ENCODE measurements at regions not wholly inside any gene's neighbourhood (a gene's known extent, or its start where the extent isn't known, plus 50 kb on each side); places are given as distances from the start of the nearest gene placed in this dataset.
"Not testable (repeated sequence)": the region's sequence is repeated elsewhere in the genome, so short reads cannot be mapped to it uniquely, and the experiment has no call there.

DNA sequence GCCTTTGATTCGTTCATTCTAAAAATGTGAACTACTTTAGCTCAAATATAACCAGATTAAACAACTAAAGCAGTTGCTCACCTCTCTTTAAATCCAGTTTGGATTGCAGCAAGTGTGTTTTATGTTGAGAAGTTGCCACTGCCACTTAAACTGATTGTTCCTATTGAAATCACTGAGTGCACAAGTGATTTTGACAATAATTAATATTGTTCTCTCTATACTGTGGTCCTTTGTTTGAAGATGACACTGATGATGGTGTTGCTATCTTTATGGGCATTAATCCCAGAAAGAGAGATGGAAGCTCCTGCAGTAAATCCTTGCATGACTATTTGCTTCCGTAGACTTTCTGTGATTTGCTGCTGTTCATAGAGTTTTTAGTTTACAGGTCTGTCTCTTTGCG lies 251.4 kb upstream of the ZEB2 start:
- no peak for DNase-seq
- no peak overlapping the region for H3K27ac ChIP-seq
- H3K9me3 ChIP-seq (ENCODE audit: severe bottlenecking): no peaks in the 10 kb centered on the region
- TF ChIP-seq, protein P1, sequence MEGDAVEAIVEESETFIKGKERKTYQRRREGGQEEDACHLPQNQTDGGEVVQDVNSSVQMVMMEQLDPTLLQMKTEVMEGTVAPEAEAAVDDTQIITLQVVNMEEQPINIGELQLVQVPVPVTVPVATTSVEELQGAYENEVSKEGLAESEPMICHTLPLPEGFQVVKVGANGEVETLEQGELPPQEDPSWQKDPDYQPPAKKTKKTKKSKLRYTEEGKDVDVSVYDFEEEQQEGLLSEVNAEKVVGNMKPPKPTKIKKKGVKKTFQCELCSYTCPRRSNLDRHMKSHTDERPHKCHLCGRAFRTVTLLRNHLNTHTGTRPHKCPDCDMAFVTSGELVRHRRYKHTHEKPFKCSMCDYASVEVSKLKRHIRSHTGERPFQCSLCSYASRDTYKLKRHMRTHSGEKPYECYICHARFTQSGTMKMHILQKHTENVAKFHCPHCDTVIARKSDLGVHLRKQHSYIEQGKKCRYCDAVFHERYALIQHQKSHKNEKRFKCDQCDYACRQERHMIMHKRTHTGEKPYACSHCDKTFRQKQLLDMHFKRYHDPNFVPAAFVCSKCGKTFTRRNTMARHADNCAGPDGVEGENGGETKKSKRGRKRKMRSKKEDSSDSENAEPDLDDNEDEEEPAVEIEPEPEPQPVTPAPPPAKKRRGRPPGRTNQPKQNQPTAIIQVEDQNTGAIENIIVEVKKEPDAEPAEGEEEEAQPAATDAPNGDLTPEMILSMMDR (IDR thresholded peaks at IDR 0.05; ENCODE audit: low read depth, low read length): no peak
- no peak overlapping the region for H3K4me3 ChIP-seq (ENCODE audit: low read depth, low read length)
- H3K36me3 ChIP-seq: no peaks in the 10 kb centered on the region
- no peaks in the 10 kb centered on the region for H3K27me3 ChIP-seq (ENCODE audit: insufficient read depth, low read depth, severe bottlenecking)

DNA sequence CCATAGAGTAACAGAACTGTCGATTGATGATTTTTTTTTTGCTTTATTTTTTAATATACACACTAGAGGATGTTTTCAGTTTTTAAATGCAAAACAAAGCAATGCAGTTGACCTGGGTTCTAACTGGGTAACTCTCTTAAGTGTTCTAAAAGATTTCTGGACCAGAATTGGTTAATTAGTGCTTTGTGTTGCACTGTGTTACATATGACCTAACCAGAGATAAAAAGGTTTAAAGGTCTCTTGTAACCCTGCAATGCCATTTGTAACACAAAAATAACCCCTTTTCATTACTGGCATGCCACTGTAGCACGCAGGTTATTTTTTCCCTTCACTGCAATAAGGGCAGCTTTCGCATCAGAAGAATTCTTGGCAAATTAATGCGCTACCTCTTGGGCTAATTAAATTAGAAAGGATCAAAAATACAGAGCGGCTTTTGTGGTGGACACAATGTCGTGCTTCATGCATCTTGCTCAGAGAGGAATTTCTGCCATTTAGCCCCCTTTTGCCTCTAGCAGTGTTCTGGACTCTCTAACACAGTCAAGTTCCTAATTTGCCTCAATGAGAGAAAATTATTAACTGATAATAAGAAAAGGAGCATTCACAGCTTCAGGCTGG lies 250.8 kb upstream of the ZEB2 start:
- Histone ChIP-seq H3K27ac (no peak overlapping the region), H3K27me3 (ENCODE audit: insufficient read depth, low read depth, severe bottlenecking) (no peaks in the 10 kb centered on the region), H3K9me3 (ENCODE audit: severe bottlenecking) (no peaks in the 10 kb centered on the region), H3K4me3 (ENCODE audit: low read depth, low read length) (no peak overlapping the region), H3K36me3 (no peaks in the 10 kb centered on the region)
- TF ChIP-seq, protein P1 (IDR thresholded peaks at IDR 0.05; ENCODE audit: low read depth, low read length): no peak
- DNase-seq: no peak

DNA sequence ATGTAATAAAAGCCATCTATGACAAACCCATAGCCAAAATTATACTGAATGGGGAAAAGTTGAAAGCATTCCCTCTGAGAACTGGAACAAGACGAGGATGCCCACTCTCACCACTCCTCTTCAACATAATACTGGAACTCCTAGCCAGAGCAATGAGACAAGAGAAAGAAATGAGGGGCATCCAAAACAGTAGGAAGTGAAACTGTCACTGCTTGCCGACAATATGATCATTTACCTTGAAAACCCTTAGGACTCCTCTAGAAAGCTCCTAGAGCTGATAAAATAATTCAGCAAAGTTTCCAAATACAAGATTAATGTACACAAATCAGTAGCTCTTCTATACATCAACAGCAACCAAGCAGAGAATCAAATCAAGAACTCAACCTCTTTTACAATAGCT lies 241.0 kb upstream of the ZEB2 start:
- H3K27ac ChIP-seq; H3K27me3 ChIP-seq (ENCODE audit: insufficient read depth, low read depth, severe bottlenecking); H3K9me3 ChIP-seq (ENCODE audit: severe bottlenecking); H3K36me3 ChIP-seq; DNase-seq; H3K4me3 ChIP-seq (ENCODE audit: low read depth, low read length): not testable (repeated sequence)

DNA sequence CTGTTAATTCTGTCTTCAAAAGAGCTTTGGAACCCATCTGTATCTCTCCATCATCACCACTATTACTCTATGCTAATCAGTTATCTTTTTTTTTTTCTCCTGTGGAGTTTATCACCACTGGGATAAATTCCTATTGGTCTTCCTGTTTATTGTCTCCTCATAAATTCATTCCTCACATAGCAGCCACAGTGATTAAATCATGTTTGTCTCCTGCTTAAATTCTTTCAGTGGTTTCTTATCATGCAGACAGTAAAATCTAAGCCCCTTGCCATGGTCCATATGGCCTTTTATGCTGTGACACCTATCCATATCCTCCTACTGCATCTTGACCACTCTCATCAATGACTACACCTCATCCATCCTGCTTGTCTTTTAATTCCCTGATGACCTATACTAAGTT lies 239.8 kb upstream of the ZEB2 start:
- TF ChIP-seq, protein P1 (IDR thresholded peaks at IDR 0.05; ENCODE audit: low read depth, low read length): no peak
- Histone ChIP-seq H3K9me3 (ENCODE audit: severe bottlenecking) (no peaks in the 10 kb centered on the region), H3K36me3 (no peaks in the 10 kb centered on the region), H3K4me3 (ENCODE audit: low read depth, low read length) (no peak overlapping the region), H3K27ac (no peak overlapping the region), H3K27me3 (ENCODE audit: insufficient read depth, low read depth, severe bottlenecking) (no peaks in the 10 kb centered on the region)
- DNase-seq: no peak

DNA sequence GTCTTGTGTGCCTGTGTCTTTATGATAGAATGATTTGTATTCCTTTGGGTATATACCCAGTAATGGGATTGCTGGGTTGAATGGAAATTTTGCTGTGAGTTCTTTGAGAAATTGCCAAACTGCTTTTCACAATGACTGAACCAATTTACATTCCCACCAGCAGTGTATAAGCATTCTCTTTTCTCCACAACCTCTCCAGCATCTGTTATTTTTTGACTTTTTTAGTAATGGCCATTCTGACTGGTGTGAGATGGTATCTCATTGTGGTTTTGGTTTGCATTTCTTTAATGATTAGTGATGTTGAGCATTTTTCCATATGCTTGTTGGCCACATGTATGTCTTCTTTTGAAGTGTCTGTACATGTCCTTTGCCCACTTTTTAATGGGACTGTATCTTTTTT lies 238.3 kb upstream of the ZEB2 start:
- not testable (repeated sequence) for H3K27me3 ChIP-seq (ENCODE audit: insufficient read depth, low read depth, severe bottlenecking); DNase-seq; H3K4me3 ChIP-seq (ENCODE audit: low read depth, low read length); H3K9me3 ChIP-seq (ENCODE audit: severe bottlenecking); H3K27ac ChIP-seq; H3K36me3 ChIP-seq

DNA sequence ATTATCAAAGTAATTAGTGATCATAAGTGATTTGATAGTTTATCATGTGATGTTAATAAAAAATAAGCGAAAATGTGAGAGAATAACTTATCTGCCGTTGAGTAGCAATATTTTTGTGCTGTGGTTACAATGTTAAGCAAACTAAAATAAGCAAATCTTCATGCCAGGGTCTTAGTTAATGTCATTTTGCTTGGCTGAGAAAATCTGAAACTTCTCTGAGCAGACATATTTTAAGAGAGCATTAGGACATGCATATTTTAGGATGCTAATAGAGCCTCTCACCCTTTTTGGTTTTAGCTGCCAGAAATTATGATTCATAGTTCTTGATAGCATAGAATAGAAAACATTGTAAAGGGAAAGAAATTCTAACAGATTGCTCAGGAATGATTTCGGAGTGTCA lies 233.5 kb upstream of the ZEB2 start:
- no peaks in the 10 kb centered on the region for H3K36me3 ChIP-seq
- no peaks in the 10 kb centered on the region for H3K27me3 ChIP-seq (ENCODE audit: insufficient read depth, low read depth, severe bottlenecking)
- TF ChIP-seq, protein P1 (IDR thresholded peaks at IDR 0.05; ENCODE audit: low read depth, low read length): no peak

DNA sequence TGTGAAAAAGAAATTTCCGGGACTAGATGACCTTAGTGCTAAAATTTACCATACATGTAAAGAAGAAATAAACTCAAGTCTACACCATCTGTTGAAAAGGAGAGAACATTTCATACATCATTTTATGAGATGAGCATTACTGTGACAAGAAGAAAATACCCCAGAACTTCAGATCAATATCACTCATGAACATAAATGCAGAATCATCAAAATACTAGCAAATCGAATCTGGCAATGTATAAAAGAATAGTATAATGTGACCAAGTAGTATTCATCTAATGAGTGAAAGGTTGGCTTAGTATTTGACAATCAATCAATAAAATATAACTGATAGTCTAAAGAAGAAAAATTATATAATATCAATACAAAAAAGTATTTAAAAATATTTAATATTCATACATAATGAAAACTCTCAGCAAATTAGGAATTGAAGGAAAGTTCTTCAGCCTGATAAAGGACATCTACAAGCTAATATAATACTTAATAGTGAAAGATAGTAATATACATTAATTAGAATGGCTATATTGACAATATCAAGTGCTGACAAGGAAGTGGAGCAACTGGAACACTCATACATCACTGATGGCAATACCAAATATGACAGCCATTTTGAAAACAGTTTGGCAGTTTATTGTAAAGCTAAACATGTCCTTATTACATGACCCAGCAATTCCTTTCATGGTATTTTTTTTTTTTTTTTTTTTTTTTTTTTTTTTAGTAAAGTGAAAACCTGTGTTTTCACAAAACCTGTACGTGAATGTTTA lies 231.4 kb upstream of the ZEB2 start:
- no peaks in the 10 kb centered on the region for H3K27me3 ChIP-seq (ENCODE audit: insufficient read depth, low read depth, severe bottlenecking)
- DNase-seq: no peak
- H3K4me3 ChIP-seq (ENCODE audit: low read depth, low read length): no peak overlapping the region
- no peaks in the 10 kb centered on the region for H3K36me3 ChIP-seq
- peaks cover 9% of the 10 kb centered on the region for H3K9me3 ChIP-seq (ENCODE audit: severe bottlenecking)
- no peak overlapping the region for H3K27ac ChIP-seq
- TF ChIP-seq, protein P1 (IDR thresholded peaks at IDR 0.05; ENCODE audit: low read depth, low read length): no peak

More for the DNA sequence above, 233.5 kb upstream of the ZEB2 start:
- Histone ChIP-seq H3K27ac (no peak overlapping the region), H3K4me3 (ENCODE audit: low read depth, low read length) (no peak overlapping the region), H3K9me3 (ENCODE audit: severe bottlenecking) (no peaks in the 10 kb centered on the region)
- no peak for DNase-seq

Data from WERI-Rb-1 (cell line).